ENCODE measurements at regions not wholly inside any gene's neighbourhood (a gene's known extent, or its start where the extent isn't known, plus 50 kb on each side); places are given as distances from the start of the nearest gene placed in this dataset.
"Not testable (repeated sequence)": the region's sequence is repeated elsewhere in the genome, so short reads cannot be mapped to it uniquely, and the experiment has no call there.

GRCh38 chr1:146309427-146309826 lies 80.6 kb upstream of the NOTCH2NLA start:
- TF ChIP-seq FOXM1 (IDR thresholded peaks at IDR 0.05; ENCODE audit: borderline replicate concordance); HDGF (IDR thresholded peaks at IDR 0.05; ENCODE audit: borderline replicate concordance); TARDBP (IDR thresholded peaks at IDR 0.05); LEF1 (IDR thresholded peaks at IDR 0.05; ENCODE audit: borderline replicate concordance); NFRKB (IDR thresholded peaks at IDR 0.05): not testable (repeated sequence)
